ENCODE measurements at regions not wholly inside any gene's neighbourhood (a gene's known extent, or its start where the extent isn't known, plus 50 kb on each side); places are given as distances from the start of the nearest gene placed in this dataset.

- TF ChIP-seq CTCF (IDR thresholded peaks at IDR 0.05) = no peak
- H3K36me3 Mint-ChIP-seq (ENCODE audit: low read depth) = no peaks in the 10 kb centered on the region
- H3K27me3 Mint-ChIP-seq = no peaks in the 10 kb centered on the region
- DNase-seq (no peak), ATAC-seq (no peak)
- H3K9me3 Mint-ChIP-seq = no peaks in the 10 kb centered on the region
- H3K4me3 Mint-ChIP-seq = no peak overlapping the region
- H3K4me1 Mint-ChIP-seq (ENCODE audit: low read depth) = no peaks in the 10 kb centered on the region
- intact Hi-C loops (cut with micrococcal nuclease) = no loop called here
- no peak overlapping the region for H3K27ac Mint-ChIP-seq
- POLR2A ChIA-PET = no interaction called here
- CTCF ChIA-PET = no interaction called here
Measured at GRCh38 chr3:156763386-156763785, 62.8 kb upstream of the LEKR1 start.

- no peak for ATAC-seq
- no peak overlapping the region for H3K4me3 Mint-ChIP-seq
- H3K4me1 Mint-ChIP-seq (ENCODE audit: low read depth) = no peaks in the 10 kb centered on the region
- ChIA-PET POLR2A (no interaction called here), CTCF (no interaction called here)
- TF ChIP-seq CTCF (IDR thresholded peaks at IDR 0.05) = no peak
- no peak overlapping the region for H3K27ac Mint-ChIP-seq
- DNase-seq = no peak
- H3K27me3 Mint-ChIP-seq = no peaks in the 10 kb centered on the region
- no peaks in the 10 kb centered on the region for H3K9me3 Mint-ChIP-seq
- no peaks in the 10 kb centered on the region for H3K36me3 Mint-ChIP-seq (ENCODE audit: low read depth)
- intact Hi-C loops (cut with micrococcal nuclease) = no loop called here
Measured at GRCh38 chr3:156763931-156764720, 62.0 kb upstream of the LEKR1 start.

- ATAC-seq (no peak), DNase-seq (no peak)
- no peak for TF ChIP-seq CTCF (IDR thresholded peaks at IDR 0.05)
- POLR2A ChIA-PET = no interaction called here
- Mint-ChIP-seq H3K27me3 (no peaks in the 10 kb centered on the region), H3K4me1 (ENCODE audit: low read depth) (no peaks in the 10 kb centered on the region), H3K4me3 (no peak overlapping the region), H3K9me3 (no peaks in the 10 kb centered on the region), H3K27ac (no peak overlapping the region), H3K36me3 (ENCODE audit: low read depth) (no peaks in the 10 kb centered on the region)
- CTCF ChIA-PET = no interaction called here
- intact Hi-C loops (cut with micrococcal nuclease) = no loop called here
Measured at GRCh38 chr3:156764751-156765150, 61.4 kb upstream of the LEKR1 start.

- DNase-seq = no peak
- TF ChIP-seq CTCF (IDR thresholded peaks at IDR 0.05) = no peak
- peaks cover 1% of the 10 kb centered on the region for H3K27me3 Mint-ChIP-seq
- H3K27ac Mint-ChIP-seq = no peak overlapping the region
- ChIA-PET POLR2A (no interaction called here), CTCF (interaction anchor here (1.5 kb wide), 1 partner anchor 21 kb away, joined by 4 read pairs; no protein-coding TSS in a partner anchor)
- no peaks in the 10 kb centered on the region for H3K9me3 Mint-ChIP-seq
- no peaks in the 10 kb centered on the region for H3K36me3 Mint-ChIP-seq (ENCODE audit: low read depth)
- no peak overlapping the region for H3K4me3 Mint-ChIP-seq
- ATAC-seq = no peak
- H3K4me1 Mint-ChIP-seq (ENCODE audit: low read depth) = no peaks in the 10 kb centered on the region
- intact Hi-C loops (cut with micrococcal nuclease) = no loop called here
Measured at GRCh38 chr3:156768390-156768789, 57.8 kb upstream of the LEKR1 start.

GRCh38 chr3:156769721-156770654 is 56.2 kb upstream of the LEKR1 start:
- H3K4me3 Mint-ChIP-seq = no peak overlapping the region
- peaks cover 1% of the 10 kb centered on the region for H3K27me3 Mint-ChIP-seq
- ChIA-PET CTCF (no interaction called here), POLR2A (no interaction called here)
- intact Hi-C loops (cut with micrococcal nuclease) = no loop called here
- H3K36me3 Mint-ChIP-seq (ENCODE audit: low read depth) = no peaks in the 10 kb centered on the region
- no peak overlapping the region for H3K27ac Mint-ChIP-seq
- TF ChIP-seq CTCF (IDR thresholded peaks at IDR 0.05) = no peak
- no peak for ATAC-seq
- no peaks in the 10 kb centered on the region for H3K9me3 Mint-ChIP-seq
- DNase-seq = no peak
- H3K4me1 Mint-ChIP-seq (ENCODE audit: low read depth) = no peaks in the 10 kb centered on the region

Data from activated CD8-positive, alpha-beta T cell treated with anti-CD3 and anti-CD28 coated beads for 36 hours (primary cell).